ENCODE measurements at regions not wholly inside any gene's neighbourhood (a gene's known extent, or its start where the extent isn't known, plus 50 kb on each side); places are given as distances from the start of the nearest gene placed in this dataset.

- Histone ChIP-seq H3K36me3 (no peaks in the 10 kb centered on the region), H3K27me3 (replicated peaks; ENCODE audit: insufficient read depth) (no peaks in the 10 kb centered on the region), H3K27ac (no peak overlapping the region), H3K4me3 (no peak overlapping the region), H3K4me1 (ENCODE audit: control insufficient read depth in 1 of 2, low read depth in 2 of 2) (no peaks in the 10 kb centered on the region), H3K9me3 (no peaks in the 10 kb centered on the region)
- DNase-seq (ENCODE audit: low spot score), result no peak
- no peak for ATAC-seq (ENCODE audit: insufficient number of reproducible peaks, low FRiP score, low read depth)
- TF ChIP-seq CTCF (IDR thresholded peaks at IDR 0.05), result no peak
Measured at GRCh38 chr15:69916169-69916785, 181.4 kb downstream of the TLE3 start.

DNA sequence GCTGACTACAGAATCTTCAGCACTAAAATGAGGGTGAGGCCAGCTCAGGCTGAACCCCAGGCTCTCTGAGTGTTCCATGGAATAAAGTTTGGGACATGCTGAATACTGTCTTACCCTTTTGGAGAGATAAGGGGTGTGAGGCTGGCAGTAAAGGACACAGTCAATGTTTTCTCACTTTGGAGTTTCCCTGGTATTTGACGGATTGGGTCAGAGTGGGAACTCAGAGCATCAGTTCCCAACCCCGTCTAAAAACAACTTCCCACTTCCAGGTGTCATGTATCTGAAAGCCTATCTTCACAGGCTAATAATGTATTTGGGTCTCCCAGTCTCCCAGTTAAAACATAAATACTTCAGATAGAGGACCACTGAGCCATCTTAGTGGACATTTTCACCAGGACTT is 180.7 kb downstream of the TLE3 start:
- DNase-seq (ENCODE audit: low spot score) (no peak), ATAC-seq (ENCODE audit: insufficient number of reproducible peaks, low FRiP score, low read depth) (no peak)
- Histone ChIP-seq H3K4me1 (ENCODE audit: control insufficient read depth in 1 of 2, low read depth in 2 of 2) (no peaks in the 10 kb centered on the region), H3K4me3 (no peak overlapping the region), H3K9me3 (no peaks in the 10 kb centered on the region), H3K27me3 (replicated peaks; ENCODE audit: insufficient read depth) (no peaks in the 10 kb centered on the region), H3K27ac (no peak overlapping the region), H3K36me3 (no peaks in the 10 kb centered on the region)
- no peak for TF ChIP-seq CTCF (IDR thresholded peaks at IDR 0.05)

DNA sequence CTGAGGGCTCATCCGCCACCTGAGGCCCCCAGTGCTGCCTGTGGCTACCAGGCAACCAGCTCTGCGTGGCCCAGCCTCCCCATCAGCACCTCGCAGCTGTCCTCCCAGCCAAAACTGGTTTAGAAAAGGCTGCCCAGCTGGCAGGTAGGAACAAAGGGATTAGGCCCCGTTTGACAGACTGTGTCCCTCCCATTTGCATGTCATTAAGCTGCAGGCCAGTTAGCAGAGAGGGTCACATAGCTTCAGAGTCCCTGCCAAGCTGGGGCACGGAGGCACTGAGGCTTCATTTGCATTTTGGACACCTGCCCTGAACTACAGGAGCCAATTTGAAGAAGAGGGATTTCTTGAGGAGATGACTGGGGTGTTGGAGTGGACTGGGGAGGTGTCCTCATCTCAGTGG is 177.9 kb downstream of the TLE3 start:
- no peak for TF ChIP-seq CTCF (IDR thresholded peaks at IDR 0.05)
- no peak overlapping the region for H3K4me3 ChIP-seq
- ATAC-seq (ENCODE audit: insufficient number of reproducible peaks, low FRiP score, low read depth) (no peak), DNase-seq (ENCODE audit: low spot score) (no peak)
- H3K9me3 ChIP-seq, result peaks cover 10% of the 10 kb centered on the region
- H3K27me3 ChIP-seq (replicated peaks; ENCODE audit: insufficient read depth), result no peaks in the 10 kb centered on the region
- H3K36me3 ChIP-seq, result no peaks in the 10 kb centered on the region
- no peaks in the 10 kb centered on the region for H3K4me1 ChIP-seq (ENCODE audit: control insufficient read depth in 1 of 2, low read depth in 2 of 2)
- H3K27ac ChIP-seq, result no peak overlapping the region

GRCh38 chr15:69920221-69920620 is 177.5 kb downstream of the TLE3 start:
- no peak for DNase-seq (ENCODE audit: low spot score)
- H3K4me3 ChIP-seq, result no peak overlapping the region
- peaks cover 14% of the 10 kb centered on the region for H3K9me3 ChIP-seq
- H3K4me1 ChIP-seq (ENCODE audit: control insufficient read depth in 1 of 2, low read depth in 2 of 2), result no peaks in the 10 kb centered on the region
- TF ChIP-seq CTCF (IDR thresholded peaks at IDR 0.05), result no peak
- no peaks in the 10 kb centered on the region for H3K36me3 ChIP-seq
- no peak for ATAC-seq (ENCODE audit: insufficient number of reproducible peaks, low FRiP score, low read depth)
- H3K27me3 ChIP-seq (replicated peaks; ENCODE audit: insufficient read depth), result no peaks in the 10 kb centered on the region
- H3K27ac ChIP-seq, result no peak overlapping the region

DNA sequence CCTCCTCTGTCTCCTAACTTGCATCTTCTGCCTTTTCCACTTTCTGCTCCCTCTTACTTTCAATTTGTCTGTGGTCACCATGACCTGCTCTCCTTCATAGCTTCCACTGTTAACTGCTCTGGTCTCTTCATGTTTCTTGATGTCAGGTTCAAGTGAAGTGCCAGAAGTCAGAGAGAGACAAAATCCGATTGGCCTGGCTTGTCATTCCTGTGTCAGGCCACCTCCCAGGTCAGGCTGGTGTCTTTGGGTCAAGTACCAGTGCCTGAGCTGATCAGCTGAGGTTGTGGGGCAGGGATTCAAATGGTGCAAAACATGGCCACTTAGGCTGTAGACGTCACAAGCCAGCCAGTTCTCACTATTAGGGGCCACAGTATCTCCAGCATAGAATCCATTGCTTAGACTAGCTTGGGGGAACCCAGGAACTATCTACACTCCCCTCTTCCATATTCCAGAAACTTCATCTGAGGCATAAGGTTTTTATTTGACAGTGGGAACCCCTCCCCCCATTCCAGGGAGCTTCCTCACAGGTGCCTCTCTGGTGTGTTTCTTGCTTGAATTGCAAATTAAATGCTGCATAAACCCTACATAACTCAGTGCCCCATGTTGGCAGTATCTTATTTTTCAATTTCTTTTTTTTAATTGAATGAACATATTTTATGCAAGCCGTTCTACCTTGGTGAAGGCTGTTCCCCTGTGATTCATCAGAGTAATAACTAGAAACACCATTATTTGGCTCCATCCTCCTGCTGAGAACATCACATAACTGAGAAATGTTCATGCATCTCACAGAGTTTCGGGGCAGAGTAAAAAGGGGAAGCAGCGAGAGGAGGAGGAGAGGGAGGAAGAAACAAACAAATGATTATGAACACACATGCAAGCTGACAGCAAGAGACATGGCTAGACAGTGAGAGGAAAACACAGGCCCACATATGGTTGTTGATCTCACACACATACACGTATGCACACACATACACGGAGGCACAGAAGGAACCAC is 175.8 kb downstream of the TLE3 start:
- H3K27me3 ChIP-seq (replicated peaks; ENCODE audit: insufficient read depth), result no peaks in the 10 kb centered on the region
- ATAC-seq (ENCODE audit: insufficient number of reproducible peaks, low FRiP score, low read depth) (no peak), DNase-seq (ENCODE audit: low spot score) (no peak)
- H3K9me3 ChIP-seq, result peaks cover 14% of the 10 kb centered on the region
- TF ChIP-seq CTCF (IDR thresholded peaks at IDR 0.05), result no peak
- no peak overlapping the region for H3K4me3 ChIP-seq
- no peaks in the 10 kb centered on the region for H3K36me3 ChIP-seq
- H3K27ac ChIP-seq, result no peak overlapping the region
- H3K4me1 ChIP-seq (ENCODE audit: control insufficient read depth in 1 of 2, low read depth in 2 of 2), result no peaks in the 10 kb centered on the region
